Transverse colon (tissue), 4 donors: ENCODE measurements at regions not wholly inside any gene's neighbourhood (a gene's known extent, or its start where the extent isn't known, plus 50 kb on each side); places are given as distances from the start of the nearest gene placed in this dataset.

ENCODE experiments used
- DNase-seq: peaks from one replicate; pipeline ENCODE4 v3.0.0-alpha.2; 2019
- H3K27ac ChIP-seq, 4 donors: fragments of 200-600 bp; sonication (generic); 2 replicates each; pipeline ENCODE4 v1.5.1; 2016 to 2018; ENCODE audit warnings: inconsistent platforms in 4 of 4
- H3K27me3 ChIP-seq: fragments of 200-600 bp; sonication (generic); 2 replicates; pipeline ENCODE4 v1.5.1; 2017; ENCODE audit warnings: inconsistent platforms
- H3K36me3 ChIP-seq, 4 donors: fragments of 200-600 bp; sonication (generic); 2 replicates each; pipeline ENCODE4 v1.5.1; 2017 to 2019; ENCODE audit warnings: inconsistent platforms in 4 of 4
- H3K4me1 ChIP-seq, 4 donors: fragments of 200-600 bp; sonication (generic); 2 replicates each; pipeline ENCODE4 v1.5.1; 2017 to 2020; ENCODE audit warnings: inconsistent platforms in 4 of 4
- H3K4me3 ChIP-seq, 4 donors: fragments of 200-600 bp; sonication (generic); 1 replicate in 1 of 4; 2 replicates in 3 of 4; pipeline versions ENCODE4 v1.5.1 to v1.6.1; 2017 to 2019; ENCODE audit warnings: inconsistent platforms in 4 of 4
- H3K9me3 ChIP-seq, 2 donors: fragments of 200-600 bp; sonication (generic); 2 replicates each; pipeline ENCODE4 v1.5.1; 2017 to 2019; ENCODE audit warnings: inconsistent platforms in 2 of 2
- EP300 ChIP-seq: sonication (generic); formaldehyde crosslinking; IDR thresholded peaks from one replicate; pipeline ENCODE4 v1.6.1; 2017; ENCODE audit warnings: antibody characterized with exemption, low read depth
- POLR2A ChIP-seq: fragments of 450-650 bp; IDR thresholded peaks from one replicate; pipeline ENCODE4 v1.6.1; 2016; ENCODE audit warnings: antibody characterized with exemption, mild to moderate bottlenecking, moderate library complexity
- POLR2AphosphoS5 ChIP-seq, 3 donors: sonication (generic); formaldehyde crosslinking; IDR thresholded peaks; one replicate each; pipeline ENCODE4 v1.6.1; 2016; ENCODE audit warnings: antibody characterized with exemption in 3 of 3
- WGBS, 2 donors: methylation state at CpG; one replicate each; pipeline ENCODE4 v1.1.5; 2018; ENCODE audit warnings: low coverage in 1 of 2; 5-methylcytosine and 5-hydroxymethylcytosine counted together
- in situ Hi-C, 4 donors: fragments of 200-750 bp; cut with MboI; loops; one replicate each; pipeline versions ENCODE4 v1.15.0 to v1.15.1; 2017; ENCODE audit warnings: low sequenced_read_pairs in 3 of 4, low pct_ligation_motif_present in 1 of 4, low pct_unique_long_range_greater_than_20kb in 1 of 4
- intact Hi-C: fragments of 100-400 bp; cut with DNase I; formaldehyde crosslinking; loops from one replicate; pipeline ENCODE4 v1.15.1; 2023; ENCODE audit warnings: low total_unique reads
- TF ChIP-seq, protein P1 (sequence below), 5 experiments: fragments of 200-600 bp in 3 of 5; fragments of 450-650 bp in 2 of 5; sonication (generic) in 3 of 5; IDR thresholded peaks; 1 replicate in 2 of 5; 2 replicates in 3 of 5; pipeline ENCODE4 v1.5.1; 2016 to 2017; ENCODE audit warnings: antibody characterized with exemption in 5 of 5, inconsistent platforms in 3 of 5, mild to moderate bottlenecking in 2 of 5, moderate library complexity in 1 of 5

DNA sequence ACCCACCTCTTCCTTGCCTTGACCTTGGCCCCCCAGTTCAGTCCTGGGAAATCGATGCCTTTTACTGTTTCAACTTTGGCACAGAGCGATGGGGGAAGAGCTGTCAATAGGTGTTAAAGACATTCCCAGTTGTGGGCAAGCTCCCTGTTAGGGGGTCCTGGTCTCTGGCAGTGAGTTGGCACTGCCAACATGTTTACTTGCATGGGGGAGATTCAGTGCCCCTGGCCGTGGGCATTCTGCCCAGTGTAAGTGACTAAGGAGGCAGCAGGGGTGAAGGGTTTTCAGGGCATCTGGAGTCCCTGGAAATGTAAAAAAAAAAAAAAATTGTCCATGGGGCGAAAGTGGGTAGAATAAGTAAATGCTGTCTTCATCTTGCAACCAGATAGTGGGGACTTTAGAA is 407.0 kb downstream of the PTPRU start:
- H3K4me3 ChIP-seq: no peak overlapping the region
- TF ChIP-seq POLR2AphosphoS5 (IDR thresholded peaks at IDR 0.05) (no peak), EP300 (no peak), POLR2A (no peak)
- TF ChIP-seq, protein P1, sequence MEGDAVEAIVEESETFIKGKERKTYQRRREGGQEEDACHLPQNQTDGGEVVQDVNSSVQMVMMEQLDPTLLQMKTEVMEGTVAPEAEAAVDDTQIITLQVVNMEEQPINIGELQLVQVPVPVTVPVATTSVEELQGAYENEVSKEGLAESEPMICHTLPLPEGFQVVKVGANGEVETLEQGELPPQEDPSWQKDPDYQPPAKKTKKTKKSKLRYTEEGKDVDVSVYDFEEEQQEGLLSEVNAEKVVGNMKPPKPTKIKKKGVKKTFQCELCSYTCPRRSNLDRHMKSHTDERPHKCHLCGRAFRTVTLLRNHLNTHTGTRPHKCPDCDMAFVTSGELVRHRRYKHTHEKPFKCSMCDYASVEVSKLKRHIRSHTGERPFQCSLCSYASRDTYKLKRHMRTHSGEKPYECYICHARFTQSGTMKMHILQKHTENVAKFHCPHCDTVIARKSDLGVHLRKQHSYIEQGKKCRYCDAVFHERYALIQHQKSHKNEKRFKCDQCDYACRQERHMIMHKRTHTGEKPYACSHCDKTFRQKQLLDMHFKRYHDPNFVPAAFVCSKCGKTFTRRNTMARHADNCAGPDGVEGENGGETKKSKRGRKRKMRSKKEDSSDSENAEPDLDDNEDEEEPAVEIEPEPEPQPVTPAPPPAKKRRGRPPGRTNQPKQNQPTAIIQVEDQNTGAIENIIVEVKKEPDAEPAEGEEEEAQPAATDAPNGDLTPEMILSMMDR (IDR thresholded peaks at IDR 0.05): no peak
- H3K27me3 ChIP-seq: no peaks in the 10 kb centered on the region
- no peaks in the 10 kb centered on the region for H3K9me3 ChIP-seq
- in situ Hi-C loops: no loop called here
- no peak overlapping the region for H3K27ac ChIP-seq
- no peaks in the 10 kb centered on the region for H3K4me1 ChIP-seq
- intact Hi-C loops: no loop called here
- 60 to 63% methylated on average over 2 to 4 of the region's 4 CpGs for WGBS, 2 donors
- H3K36me3 ChIP-seq: no peaks in the 10 kb centered on the region
- no peak for DNase-seq

DNA sequence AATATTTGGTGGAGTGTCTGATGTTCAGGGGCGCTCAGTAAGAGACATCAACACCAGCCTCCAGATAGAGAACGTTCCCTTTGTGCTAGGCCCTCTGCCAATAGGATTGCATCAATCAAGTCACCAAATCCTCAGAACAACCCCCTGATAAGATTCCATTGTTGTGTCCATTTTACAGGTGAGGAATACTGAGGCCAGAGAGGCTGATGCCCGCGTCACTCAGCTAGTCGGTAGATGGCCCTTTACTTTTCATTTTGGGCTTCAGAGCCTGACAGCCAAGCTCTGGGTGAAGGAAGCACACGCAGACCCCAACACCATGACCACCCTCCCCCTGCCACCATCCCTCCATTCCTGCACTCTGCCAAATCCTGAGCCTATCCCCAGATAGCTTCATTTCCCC is 406.2 kb downstream of the PTPRU start:
- no peak for TF ChIP-seq EP300
- TF ChIP-seq POLR2AphosphoS5 (IDR thresholded peaks at IDR 0.05): no peak
- TF ChIP-seq, protein P1 (IDR thresholded peaks at IDR 0.05): no peak
- TF ChIP-seq POLR2A: no peak
- Histone ChIP-seq H3K4me3 (no peak overlapping the region), H3K36me3 (no peaks in the 10 kb centered on the region), H3K9me3 (no peaks in the 10 kb centered on the region), H3K27ac (no peak overlapping the region), H3K4me1 (no peaks in the 10 kb centered on the region), H3K27me3 (no peaks in the 10 kb centered on the region)
- in situ Hi-C loops (no loop called here), intact Hi-C loops (no loop called here)
- no peak for DNase-seq
- WGBS, 2 donors: 80% methylated on average over 6 of the region's 6 CpGs; no CpG with 5 or more reads in 1 of the 2 donors

GRCh38 chr1:29641921-29642320 is 405.6 kb downstream of the PTPRU start:
- H3K36me3 ChIP-seq: no peaks in the 10 kb centered on the region
- in situ Hi-C loops (no loop called here), intact Hi-C loops (no loop called here)
- no peak overlapping the region for H3K27ac ChIP-seq
- no peak for DNase-seq
- WGBS, 2 donors: 60 to 65% methylated on average over 1 to 2 of the region's 3 CpGs
- TF ChIP-seq POLR2AphosphoS5 (IDR thresholded peaks at IDR 0.05): no peak
- TF ChIP-seq, protein P1 (IDR thresholded peaks at IDR 0.05): no peak
- no peak for TF ChIP-seq POLR2A
- TF ChIP-seq EP300: no peak
- no peaks in the 10 kb centered on the region for H3K9me3 ChIP-seq
- no peak overlapping the region for H3K4me3 ChIP-seq
- H3K27me3 ChIP-seq: no peaks in the 10 kb centered on the region
- no peaks in the 10 kb centered on the region for H3K4me1 ChIP-seq

DNA sequence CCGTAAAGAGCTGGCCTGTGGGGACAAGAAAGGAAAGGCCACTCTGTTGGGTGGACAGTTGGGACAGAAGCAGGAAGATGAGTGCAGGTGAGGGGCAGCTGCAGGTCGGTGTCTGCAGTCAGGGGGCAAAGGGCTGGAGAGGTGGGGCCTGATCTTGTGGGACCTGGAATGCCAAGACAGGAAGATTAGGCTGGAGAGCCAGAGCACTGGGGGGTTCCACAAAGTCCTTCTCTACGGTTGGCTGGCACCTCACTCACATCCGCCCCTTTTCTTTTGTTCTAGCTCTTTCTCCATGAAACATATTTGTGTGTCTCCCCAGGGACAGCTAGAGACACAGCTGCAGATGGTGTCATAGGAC is 404.1 kb downstream of the PTPRU start:
- H3K27ac ChIP-seq: no peak overlapping the region
- intact Hi-C loops (no loop called here), in situ Hi-C loops (no loop called here)
- 55 to 63% methylated on average over 4 of the region's 4 CpGs for WGBS, 2 donors
- H3K4me3 ChIP-seq: no peak overlapping the region
- DNase-seq: no peak
- TF ChIP-seq, protein P1 (IDR thresholded peaks at IDR 0.05): no peak
- TF ChIP-seq POLR2AphosphoS5 (IDR thresholded peaks at IDR 0.05) (no peak), POLR2A (no peak), EP300 (no peak)
- no peaks in the 10 kb centered on the region for H3K9me3 ChIP-seq
- no peaks in the 10 kb centered on the region for H3K4me1 ChIP-seq
- no peaks in the 10 kb centered on the region for H3K36me3 ChIP-seq
- H3K27me3 ChIP-seq: no peaks in the 10 kb centered on the region
